DND-41 (cell line): ENCODE measurements at regions not wholly inside any gene's neighbourhood (a gene's known extent, or its start where the extent isn't known, plus 50 kb on each side); places are given as distances from the start of the nearest gene placed in this dataset.

ENCODE experiments used
- ATAC-seq: fragments of 200-7000 bp; cut with Tn5 transposase; 3 replicates; pipeline ENCODE4 v1.9.1; 2021; ENCODE audit warnings: low read depth; ENCODE audit not compliant: insufficient read depth
- DNase-seq: peaks from one replicate; pipeline ENCODE4 v3.0.0-alpha.2; 2020
- H2AFZ ChIP-seq: 2 replicates; pipeline ENCODE4 v1.6.0; 2012; ENCODE audit warnings: low read depth, low read length
- H3K27ac ChIP-seq: 2 replicates; pipeline ENCODE4 v1.5.1; 2012; ENCODE audit warnings: low read length, inconsistent platforms
- H3K27me3 ChIP-seq: fragments of 200-600 bp; sonication (generic); 2 replicates; pipeline ENCODE4 v1.6.0; 2012; ENCODE audit warnings: low read length, mild to moderate bottlenecking, inconsistent platforms; ENCODE audit not compliant: insufficient read depth, poor library complexity
- H3K36me3 ChIP-seq: 2 replicates; pipeline ENCODE4 v1.5.1; 2012; ENCODE audit warnings: low read length, inconsistent platforms; ENCODE audit not compliant: insufficient read depth
- H3K4me1 ChIP-seq: 2 replicates; pipeline ENCODE4 v1.5.1; 2012; ENCODE audit warnings: mild to moderate bottlenecking, low read length; ENCODE audit not compliant: insufficient read depth
- H3K4me2 ChIP-seq: 2 replicates; pipeline ENCODE4 v1.6.0; 2012; ENCODE audit warnings: mild to moderate bottlenecking, moderate library complexity, low read length, inconsistent platforms; ENCODE audit not compliant: insufficient read depth
- H3K4me3 ChIP-seq, 2 experiments: fragments of 200-600 bp in 1 of 2; shearing (Covaris generic) in 1 of 2; 2 replicates each; pipeline ENCODE4 v1.5.1; 2012 to 2016; ENCODE audit warnings: inconsistent platforms in 2 of 2, low read length in 2 of 2, mild to moderate bottlenecking in 2 of 2, low read depth in 1 of 2, moderate library complexity in 1 of 2
- H3K79me2 ChIP-seq: 2 replicates; pipeline ENCODE4 v1.6.0; 2012; ENCODE audit warnings: low read length, inconsistent platforms; ENCODE audit not compliant: insufficient read depth
- H3K9ac ChIP-seq: 2 replicates; pipeline ENCODE4 v1.6.0; 2012; ENCODE audit warnings: low read depth, mild to moderate bottlenecking, inconsistent platforms, low read length, moderate library complexity
- H3K9me3 ChIP-seq: 2 replicates; pipeline ENCODE4 v1.5.1; 2012; ENCODE audit warnings: low read length, moderate library complexity, mild to moderate bottlenecking, inconsistent platforms; ENCODE audit not compliant: insufficient read depth, severe bottlenecking
- H4K20me1 ChIP-seq: 2 replicates; pipeline ENCODE4 v1.6.0; 2012; ENCODE audit warnings: low read length; ENCODE audit not compliant: insufficient read depth
- EZH2 ChIP-seq: IDR thresholded peaks from 3 replicates; pipeline ENCODE4 v1.6.1; 2012; ENCODE audit warnings: borderline replicate concordance, low read depth, mild to moderate bottlenecking, moderate library complexity, low read length, inconsistent platforms; ENCODE audit not compliant: severe bottlenecking
- TF ChIP-seq, protein P1 (sequence below): IDR thresholded peaks from 2 replicates; pipeline ENCODE4 v1.5.1; 2012; ENCODE audit warnings: borderline replicate concordance, low read length, moderate library complexity, mild to moderate bottlenecking; ENCODE audit not compliant: poor library complexity, severe bottlenecking; ENCODE audit errors: extremely low read depth

DNA sequence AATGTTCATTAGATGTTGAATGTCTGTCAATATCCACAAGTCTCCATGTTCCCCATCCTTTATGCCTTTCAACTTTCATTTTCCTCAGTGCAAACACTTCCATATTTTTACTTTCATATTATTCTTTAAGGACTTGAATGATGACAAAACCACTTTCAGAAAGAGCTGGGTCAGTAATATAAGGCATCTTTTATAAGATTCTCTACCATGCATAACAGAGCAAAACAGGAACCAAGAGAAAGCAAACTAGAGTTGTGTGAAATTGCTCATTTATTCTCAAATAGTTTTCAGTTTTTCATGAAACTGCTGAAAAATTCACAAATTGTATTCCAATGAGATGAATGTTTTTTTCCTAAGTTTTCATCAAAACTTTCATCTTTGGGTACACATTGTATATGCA is 1247.6 kb downstream of the PCDH17 start:
- no peaks in the 10 kb centered on the region for H4K20me1 ChIP-seq
- no peak overlapping the region for H3K9ac ChIP-seq
- TF ChIP-seq, protein P1, sequence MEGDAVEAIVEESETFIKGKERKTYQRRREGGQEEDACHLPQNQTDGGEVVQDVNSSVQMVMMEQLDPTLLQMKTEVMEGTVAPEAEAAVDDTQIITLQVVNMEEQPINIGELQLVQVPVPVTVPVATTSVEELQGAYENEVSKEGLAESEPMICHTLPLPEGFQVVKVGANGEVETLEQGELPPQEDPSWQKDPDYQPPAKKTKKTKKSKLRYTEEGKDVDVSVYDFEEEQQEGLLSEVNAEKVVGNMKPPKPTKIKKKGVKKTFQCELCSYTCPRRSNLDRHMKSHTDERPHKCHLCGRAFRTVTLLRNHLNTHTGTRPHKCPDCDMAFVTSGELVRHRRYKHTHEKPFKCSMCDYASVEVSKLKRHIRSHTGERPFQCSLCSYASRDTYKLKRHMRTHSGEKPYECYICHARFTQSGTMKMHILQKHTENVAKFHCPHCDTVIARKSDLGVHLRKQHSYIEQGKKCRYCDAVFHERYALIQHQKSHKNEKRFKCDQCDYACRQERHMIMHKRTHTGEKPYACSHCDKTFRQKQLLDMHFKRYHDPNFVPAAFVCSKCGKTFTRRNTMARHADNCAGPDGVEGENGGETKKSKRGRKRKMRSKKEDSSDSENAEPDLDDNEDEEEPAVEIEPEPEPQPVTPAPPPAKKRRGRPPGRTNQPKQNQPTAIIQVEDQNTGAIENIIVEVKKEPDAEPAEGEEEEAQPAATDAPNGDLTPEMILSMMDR = no peak
- TF ChIP-seq EZH2 = no peak
- DNase-seq (no peak), ATAC-seq (no peak)
- H3K9me3 ChIP-seq = no peaks in the 10 kb centered on the region
- H3K4me3 ChIP-seq = no peak overlapping the region
- H3K27me3 ChIP-seq = no peaks in the 10 kb centered on the region
- H3K36me3 ChIP-seq = no peaks in the 10 kb centered on the region
- H3K4me2 ChIP-seq = no peak overlapping the region
- no peaks in the 10 kb centered on the region for H3K4me1 ChIP-seq
- H2AFZ ChIP-seq = no peak overlapping the region
- H3K27ac ChIP-seq = no peak overlapping the region
- no peaks in the 10 kb centered on the region for H3K79me2 ChIP-seq

DNA sequence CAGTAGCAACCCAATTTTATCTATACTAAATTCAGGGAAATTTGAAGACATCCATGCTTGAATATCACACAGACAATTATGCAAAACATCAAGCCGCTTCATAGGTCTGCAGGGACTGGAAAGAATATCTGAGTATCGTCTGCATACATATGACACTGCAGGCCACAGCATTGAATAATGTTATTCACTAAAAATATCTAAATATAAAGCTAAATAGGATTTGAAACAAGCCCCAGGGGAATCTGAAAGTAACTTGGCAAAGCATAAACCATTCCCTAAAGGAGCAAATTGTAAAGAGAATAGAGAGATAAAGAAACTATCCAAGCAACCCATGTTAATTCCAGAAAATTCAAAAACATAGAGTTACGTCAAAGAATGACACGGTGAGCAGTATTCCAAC is 1251.0 kb downstream of the PCDH17 start:
- H4K20me1 ChIP-seq = no peaks in the 10 kb centered on the region
- H2AFZ ChIP-seq = no peak overlapping the region
- H3K27ac ChIP-seq = no peak overlapping the region
- no peaks in the 10 kb centered on the region for H3K9me3 ChIP-seq
- no peaks in the 10 kb centered on the region for H3K4me1 ChIP-seq
- H3K79me2 ChIP-seq = no peaks in the 10 kb centered on the region
- no peak overlapping the region for H3K9ac ChIP-seq
- DNase-seq (no peak), ATAC-seq (no peak)
- no peak overlapping the region for H3K4me2 ChIP-seq
- H3K36me3 ChIP-seq = no peaks in the 10 kb centered on the region
- TF ChIP-seq, protein P1 = no peak
- TF ChIP-seq EZH2 = no peak
- no peaks in the 10 kb centered on the region for H3K27me3 ChIP-seq
- H3K4me3 ChIP-seq = no peak overlapping the region

DNA sequence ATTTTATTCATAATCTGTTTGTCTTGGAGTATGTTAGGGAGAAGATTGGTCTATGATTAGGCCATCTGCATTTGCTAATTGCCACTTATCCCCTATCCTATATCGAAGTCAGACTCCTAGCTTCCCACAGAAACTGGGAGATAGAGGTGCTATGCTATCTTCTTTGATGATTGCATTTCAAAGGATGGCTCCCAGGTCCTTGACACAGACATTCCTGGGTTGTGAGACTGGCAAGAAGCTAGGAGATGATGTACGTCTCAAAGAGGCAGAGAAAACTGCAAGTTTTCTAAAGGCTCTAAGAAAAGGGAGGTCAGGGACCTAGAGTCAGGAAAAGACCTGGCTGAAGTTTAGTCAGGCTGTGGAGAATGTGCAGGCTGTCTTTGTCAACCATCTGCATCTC is 1251.9 kb downstream of the PCDH17 start:
- Histone ChIP-seq H3K79me2 (no peaks in the 10 kb centered on the region), H3K27ac (no peak overlapping the region), H3K9ac (no peak overlapping the region), H3K27me3 (no peaks in the 10 kb centered on the region), H4K20me1 (no peaks in the 10 kb centered on the region), H2AFZ (no peak overlapping the region), H3K4me3 (no peak overlapping the region), H3K36me3 (no peaks in the 10 kb centered on the region), H3K9me3 (no peaks in the 10 kb centered on the region), H3K4me2 (no peak overlapping the region), H3K4me1 (no peaks in the 10 kb centered on the region)
- DNase-seq (no peak), ATAC-seq (no peak)
- no peak for TF ChIP-seq EZH2
- TF ChIP-seq, protein P1 = no peak
